Thyroid gland (tissue), 4 donors: ENCODE measurements at regions not wholly inside any gene's neighbourhood (a gene's known extent, or its start where the extent isn't known, plus 50 kb on each side); places are given as distances from the start of the nearest gene placed in this dataset.

Source experiments
- CTCF ChIP-seq, 6 experiments: fragments of 200-600 bp in 3 of 6; fragments of 450-650 bp in 3 of 6; sonication (generic) in 3 of 6; IDR thresholded peaks; one replicate each; pipeline ENCODE4 v1.5.1; 2016 to 2019; ENCODE audit warnings: antibody characterized with exemption in 6 of 6, mild to moderate bottlenecking in 2 of 6, inconsistent platforms in 1 of 6, moderate library complexity in 1 of 6
- POLR2A ChIP-seq, 2 donors: fragments of 450-650 bp; IDR thresholded peaks; one replicate each; pipeline ENCODE4 v1.6.1; 2017; ENCODE audit warnings: antibody characterized with exemption in 2 of 2, mild to moderate bottlenecking in 2 of 2, moderate library complexity in 1 of 2

DNA sequence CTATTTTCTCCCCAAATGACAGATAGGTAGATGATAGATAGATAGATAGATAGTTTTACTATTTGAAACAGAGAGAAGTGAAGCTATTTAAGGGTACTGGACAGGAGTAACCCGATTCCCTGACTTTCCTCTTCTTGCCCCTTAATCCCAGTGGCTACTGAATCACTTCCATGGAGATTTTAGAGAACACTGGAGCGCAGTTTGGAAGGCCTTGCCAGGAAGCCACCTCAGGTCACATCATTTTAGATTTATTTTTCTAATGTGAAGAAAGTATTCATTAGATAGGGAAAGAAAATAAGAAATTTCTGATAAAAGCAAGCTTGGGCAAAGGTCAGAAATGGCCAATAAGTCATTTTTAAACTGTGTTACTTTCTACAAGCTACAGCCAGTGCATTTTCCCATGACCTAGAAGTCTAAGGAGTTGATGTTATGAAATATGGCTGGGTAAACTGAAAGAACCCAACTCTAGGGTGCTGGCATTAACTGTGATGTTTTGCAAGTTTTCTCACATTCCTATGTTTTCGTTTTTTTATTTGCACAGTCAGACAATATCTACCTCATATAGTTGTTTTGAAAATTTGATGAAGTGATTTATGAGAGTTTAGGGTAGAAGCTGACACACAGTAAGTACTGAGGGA, 544.7 kb upstream of the PTGER4 start:
- TF ChIP-seq CTCF (IDR thresholded peaks at IDR 0.05) (no peak), POLR2A (IDR thresholded peaks at IDR 0.05) (no peak)
